NCI-H146 treated with DMSO at 0.1 percent for 48 hours (cell line): ENCODE measurements at regions not wholly inside any gene's neighbourhood (a gene's known extent, or its start where the extent isn't known, plus 50 kb on each side); places are given as distances from the start of the nearest gene placed in this dataset.
"Not testable (repeated sequence)": the region's sequence is repeated elsewhere in the genome, so short reads cannot be mapped to it uniquely, and the experiment has no call there.

ENCODE experiments used
- DNase-seq: peaks from one replicate; lab custom pipeline; 2025; ENCODE audit not compliant: unreplicated experiment; lab: John Stamatoyannopoulos, UW

DNA sequence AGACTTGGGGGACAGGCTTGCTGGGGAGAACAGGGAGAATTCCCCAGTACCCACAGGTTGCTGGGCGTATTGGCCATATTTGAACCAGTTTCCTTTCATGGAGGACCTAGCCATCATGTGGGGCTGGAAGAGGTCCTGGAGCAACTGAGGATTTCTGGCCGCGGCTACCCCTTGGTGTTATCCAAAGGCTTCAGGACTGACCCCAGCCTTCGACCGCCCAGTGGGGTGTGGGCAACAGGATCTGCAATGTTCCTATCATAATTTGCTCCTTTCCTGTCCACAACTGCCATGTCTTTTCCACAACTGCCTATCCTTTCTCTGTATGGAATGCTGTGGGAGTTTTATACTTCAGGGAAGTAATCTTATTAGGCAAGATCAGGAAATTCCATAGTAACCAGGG lies 1053.6 kb upstream of the SLC39A10 start:
- DNase-seq: no peak

DNA sequence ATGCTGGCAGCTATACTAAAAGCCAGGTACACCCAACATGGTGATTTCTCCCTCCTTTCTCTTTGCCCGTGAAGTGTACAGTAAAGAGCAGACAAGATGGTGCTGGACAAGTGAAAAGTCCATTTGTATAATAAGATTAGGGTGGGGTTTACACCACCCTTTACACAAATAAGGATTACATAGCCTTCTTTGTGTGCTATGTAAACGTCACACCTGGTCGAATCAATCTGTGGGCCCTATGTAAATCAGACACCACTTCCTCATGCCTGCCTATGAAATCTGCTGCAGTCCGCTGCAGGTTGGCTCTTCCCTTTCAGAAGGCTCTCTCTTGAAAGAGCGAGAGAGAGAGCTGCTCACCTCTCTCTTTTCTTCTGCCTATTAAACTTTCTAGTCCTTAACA lies 1054.3 kb upstream of the SLC39A10 start:
- no peak for DNase-seq

DNA sequence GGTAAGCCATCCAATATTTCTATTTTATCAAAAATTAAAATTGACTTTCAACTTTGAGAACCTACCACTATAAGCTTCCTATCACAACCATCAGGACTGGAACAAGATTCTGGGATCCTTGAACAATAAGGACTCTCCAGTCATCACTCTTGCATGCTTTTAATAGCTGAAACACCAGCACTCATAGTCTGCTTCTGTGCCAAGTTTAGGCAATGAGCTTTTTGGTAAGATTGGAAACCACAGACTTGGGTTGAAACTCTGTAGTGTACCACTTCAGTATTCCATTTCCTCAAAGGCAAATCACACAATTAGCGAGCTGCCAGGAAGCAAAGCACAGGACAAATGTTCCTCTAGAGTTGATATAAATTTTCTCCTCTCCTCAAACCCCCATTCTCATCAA lies 1065.8 kb upstream of the SLC39A10 start:
- no peak for DNase-seq

DNA sequence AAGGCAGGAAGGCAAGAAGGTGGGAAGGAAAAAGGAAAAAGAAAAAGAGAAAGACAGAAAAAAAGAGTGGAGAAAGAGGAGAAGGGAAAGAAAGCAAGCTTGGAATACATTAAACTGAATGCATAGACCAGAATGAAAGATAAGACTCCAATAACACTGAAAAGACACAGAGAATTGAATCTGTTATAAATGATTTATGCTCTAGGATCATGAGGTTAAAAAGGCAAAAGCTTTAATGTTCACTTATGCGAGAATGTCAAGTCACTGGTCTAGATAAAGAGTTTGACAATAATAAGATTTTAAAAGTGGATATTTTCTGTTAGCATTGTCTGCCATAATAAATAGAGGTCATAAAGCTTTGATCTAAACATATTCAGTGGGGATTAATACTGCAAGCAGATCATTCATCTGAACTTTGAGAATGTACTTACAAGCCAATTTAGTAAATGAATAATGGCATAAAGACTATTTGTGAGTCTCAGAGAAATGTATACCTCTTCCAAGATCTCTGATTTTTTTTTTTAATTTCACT lies 1069.2 kb upstream of the SLC39A10 start:
- DNase-seq: no peak

DNA sequence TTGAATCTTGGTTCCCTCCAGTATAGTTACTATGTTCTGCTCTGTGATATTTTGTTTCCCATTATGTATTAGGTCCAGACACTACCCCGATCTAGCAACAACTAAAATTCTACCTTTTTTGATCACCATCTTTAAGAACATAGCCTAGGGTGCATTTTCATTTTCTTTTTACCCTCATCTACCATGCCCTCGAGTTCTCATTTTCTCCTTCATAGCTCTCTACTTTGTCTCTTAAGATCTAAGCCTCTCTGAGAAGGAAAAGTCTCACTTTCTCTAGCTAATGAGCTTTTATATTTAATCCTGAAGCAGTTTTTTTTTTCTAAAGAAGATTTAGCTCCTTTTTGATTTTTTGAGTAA lies 1089.4 kb upstream of the SLC39A10 start:
- DNase-seq: no peak

DNA sequence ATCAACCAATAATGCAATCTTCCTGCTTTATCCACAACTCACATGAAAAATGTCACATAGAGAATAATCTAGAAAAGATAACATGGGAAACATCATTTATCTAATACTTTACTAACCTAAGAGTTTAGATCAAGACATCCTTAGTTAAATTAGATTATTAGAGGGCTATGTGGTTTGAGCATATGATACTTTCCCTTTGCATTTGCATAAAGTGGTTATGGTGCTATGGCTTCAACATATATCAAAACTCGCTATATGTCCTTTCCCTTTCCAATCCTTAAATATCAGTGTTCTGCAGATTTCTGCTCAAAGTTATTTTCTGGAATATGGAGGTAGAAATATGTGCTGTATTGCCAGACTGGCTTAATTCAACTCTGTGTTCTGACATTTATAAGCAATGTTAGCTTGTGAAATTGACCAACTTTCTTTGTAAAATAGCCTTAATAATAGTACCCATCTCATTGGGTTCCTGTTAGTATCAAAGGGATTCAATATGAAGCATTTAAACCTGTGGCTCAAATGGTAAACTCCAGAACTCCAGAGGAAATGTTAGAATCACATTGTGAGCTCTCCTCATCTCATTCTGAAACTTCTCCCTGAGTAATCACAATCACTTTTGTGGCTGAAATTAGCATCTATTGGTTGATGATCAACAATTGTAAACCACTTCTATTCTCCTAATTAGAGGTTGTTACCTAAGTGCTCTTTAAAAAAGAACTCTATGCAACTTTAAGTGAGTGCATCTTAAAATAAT lies 1089.9 kb upstream of the SLC39A10 start:
- DNase-seq: no peak

DNA sequence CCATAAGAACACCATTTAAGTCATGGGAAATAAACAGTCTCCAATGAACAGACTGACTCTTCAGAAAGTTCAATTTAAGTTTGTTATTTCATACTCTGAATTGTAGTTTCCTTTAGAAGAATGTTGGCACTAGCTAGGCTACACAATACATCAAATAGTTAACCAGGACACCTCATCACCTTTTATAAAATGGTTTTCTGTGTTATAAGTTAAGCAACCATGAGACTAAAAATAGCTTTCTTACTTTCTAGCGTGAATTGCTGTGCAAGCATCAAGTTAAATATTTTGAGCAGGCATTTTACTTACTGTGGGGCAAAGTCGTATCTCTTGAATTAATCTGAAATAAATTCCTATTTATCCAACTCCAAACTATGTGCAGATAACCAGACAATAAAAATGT lies 1092.6 kb upstream of the SLC39A10 start:
- no peak for DNase-seq

DNA sequence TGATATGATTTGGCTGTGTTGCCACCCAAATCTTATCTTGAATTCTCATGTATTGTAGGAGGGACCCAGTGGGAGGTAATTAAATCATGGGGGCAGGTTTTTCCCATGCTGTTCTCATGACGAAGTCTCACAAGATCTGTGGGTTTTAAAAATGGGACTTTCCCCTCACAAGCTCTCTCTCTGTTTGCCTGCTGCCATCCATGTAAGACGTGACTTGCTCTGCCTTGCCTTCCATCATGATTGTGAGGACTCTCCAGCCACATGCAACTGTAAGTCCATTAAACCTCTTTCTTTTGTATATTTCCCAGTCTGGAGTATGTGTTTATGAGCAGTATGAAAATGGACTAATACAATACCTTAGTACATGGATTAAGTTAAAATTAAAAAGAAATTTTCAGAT lies 1094.7 kb upstream of the SLC39A10 start:
- DNase-seq: no peak

DNA sequence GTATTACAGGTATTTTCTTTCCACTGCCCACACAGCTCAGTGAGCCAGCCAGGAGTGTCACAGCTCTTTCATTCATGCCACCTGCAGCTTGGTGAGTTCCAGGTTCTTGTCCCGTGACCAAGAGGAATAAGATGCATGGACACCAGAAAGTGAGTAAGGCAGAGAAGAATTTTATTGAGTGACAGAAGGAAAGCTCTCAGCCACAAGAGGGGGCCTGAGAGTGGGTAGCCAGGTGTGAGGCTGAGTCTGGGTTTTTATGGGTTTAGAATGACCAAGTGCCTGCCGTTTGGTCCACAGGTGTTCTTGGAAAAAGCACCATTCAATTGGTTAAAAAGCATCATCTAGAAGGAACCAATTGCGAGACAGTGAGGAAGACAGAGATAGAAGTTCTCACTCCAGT lies 1097.1 kb upstream of the SLC39A10 start:
- no peak for DNase-seq

DNA sequence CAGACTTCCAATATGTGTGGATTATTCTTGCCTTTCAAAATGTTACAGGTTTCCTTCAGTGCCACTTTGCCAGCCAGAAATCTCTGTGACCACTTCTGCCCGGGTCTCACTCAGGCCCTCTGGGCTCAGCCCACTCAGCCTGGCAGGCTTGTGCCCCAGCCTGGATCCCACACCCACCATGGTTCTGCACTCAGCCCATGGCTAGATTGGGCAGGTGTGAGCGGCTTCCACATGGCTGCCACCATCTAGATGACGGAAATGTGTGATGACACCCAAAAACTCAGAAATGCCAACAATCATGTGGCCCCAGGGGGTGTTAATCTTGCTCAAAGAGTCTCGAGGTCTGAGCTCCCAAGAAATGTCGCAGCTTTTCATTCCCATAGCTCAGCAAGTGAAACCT lies 1097.5 kb upstream of the SLC39A10 start:
- DNase-seq: no peak

DNA sequence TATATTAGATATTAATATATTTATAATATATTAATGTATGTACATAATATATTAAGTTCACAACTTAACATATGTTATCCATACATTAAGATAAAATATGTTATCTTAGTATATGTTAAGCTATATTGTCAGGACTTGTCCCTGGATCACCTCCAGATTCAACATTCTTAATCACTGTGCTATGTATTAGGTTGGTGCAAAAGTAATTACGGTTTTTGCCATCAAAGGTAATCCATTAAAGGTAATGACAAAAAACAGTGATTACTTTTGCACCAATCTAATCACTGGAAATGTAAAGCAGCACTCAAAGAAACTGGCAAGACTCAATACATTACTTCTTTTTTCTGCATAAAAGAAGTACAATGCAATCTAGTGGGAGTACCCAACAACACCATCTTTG lies 1099.0 kb upstream of the SLC39A10 start:
- no peak for DNase-seq

DNA sequence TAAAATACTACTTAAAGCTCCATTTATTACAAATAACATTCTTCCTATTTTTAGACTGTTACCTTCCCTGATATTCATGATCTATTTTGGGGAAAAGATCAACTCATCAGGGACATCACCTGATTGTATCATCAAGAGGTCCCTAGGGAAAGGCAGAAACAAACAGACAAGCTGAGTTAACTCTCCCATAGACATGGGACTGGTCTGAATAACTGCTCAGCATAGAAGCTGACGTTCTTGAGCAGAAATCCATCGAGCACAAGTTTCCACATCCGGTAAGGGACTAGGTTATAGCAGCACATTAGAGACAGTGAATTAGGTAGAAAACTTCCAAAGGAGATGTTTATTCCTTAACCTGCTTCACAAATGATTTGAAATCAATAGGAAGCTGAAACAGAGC lies 1100.4 kb upstream of the SLC39A10 start:
- DNase-seq: no peak

DNA sequence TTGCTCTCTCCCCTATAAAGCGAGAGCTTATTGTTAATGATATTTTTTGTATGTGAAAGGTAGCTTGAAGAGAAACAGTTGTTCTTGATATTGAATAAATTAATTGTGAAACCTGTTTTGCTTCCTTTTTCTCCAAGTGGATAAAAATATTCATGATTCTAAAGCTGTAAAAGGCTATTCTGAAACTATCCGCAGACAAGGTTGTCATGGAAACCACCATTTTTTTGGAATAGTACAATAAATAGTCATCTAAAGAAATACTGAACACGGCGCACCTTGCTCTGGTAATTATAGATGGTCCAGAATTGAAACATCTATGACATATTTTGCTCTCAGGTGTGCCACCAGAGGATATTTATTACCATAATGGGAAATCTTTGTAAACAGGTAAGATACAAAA lies 1103.0 kb upstream of the SLC39A10 start:
- no peak for DNase-seq

DNA sequence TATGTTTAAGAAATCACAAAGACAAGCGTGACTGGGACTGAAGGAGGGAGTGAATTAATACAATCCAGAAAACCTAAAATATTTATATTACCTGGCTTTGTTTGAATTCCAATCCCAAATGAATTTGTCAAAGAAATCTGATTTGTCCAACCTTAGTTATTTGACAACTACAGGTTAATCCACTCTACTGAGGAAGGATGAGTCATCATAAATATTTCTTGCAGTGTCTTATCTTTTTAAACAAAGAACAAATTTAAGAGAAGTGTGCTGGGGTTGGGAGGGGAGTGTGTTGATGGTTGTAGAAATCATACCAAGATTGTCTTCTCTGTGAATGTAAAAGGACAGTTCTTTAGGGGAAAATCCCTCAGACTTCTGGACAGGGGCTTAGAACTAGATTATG lies 1106.3 kb upstream of the SLC39A10 start:
- no peak for DNase-seq

DNA sequence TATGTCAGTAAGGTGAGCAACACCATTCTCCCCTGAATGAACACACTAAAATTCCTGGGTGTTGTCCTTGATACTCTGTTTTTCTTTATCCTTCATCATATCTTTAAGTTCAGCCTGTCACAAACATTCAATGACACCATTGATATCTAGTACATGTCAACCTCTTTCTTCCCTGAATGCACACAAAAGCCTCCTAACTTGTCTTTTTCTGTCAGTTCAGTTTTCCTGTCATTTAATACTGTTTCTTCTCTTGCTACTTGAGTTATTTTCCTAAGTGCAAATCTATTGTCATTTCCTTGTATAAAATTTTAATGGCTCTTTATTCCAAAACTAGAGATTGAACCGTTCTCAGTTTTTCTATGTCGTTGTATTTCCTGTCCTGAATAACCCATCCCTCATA lies 1107.6 kb upstream of the SLC39A10 start:
- no peak for DNase-seq

DNA sequence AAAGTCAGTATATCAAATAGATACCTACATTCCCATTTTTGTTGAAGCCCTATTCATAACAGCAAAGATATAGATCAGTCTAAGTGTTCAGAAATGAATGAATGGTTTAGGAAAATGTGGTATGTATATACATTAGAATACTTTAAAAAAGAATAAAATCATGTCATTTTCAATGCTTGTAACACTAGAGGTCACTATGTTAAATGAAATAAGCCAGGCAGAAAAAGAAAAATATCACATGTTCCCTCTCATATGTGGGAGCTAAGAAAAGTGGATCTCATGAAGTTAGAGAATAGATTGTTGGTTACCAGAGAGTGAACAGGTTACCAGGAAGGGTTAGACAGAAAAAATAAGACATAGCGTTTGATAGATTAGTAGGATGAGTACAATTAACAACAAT lies 1111.0 kb upstream of the SLC39A10 start:
- DNase-seq: no peak

DNA sequence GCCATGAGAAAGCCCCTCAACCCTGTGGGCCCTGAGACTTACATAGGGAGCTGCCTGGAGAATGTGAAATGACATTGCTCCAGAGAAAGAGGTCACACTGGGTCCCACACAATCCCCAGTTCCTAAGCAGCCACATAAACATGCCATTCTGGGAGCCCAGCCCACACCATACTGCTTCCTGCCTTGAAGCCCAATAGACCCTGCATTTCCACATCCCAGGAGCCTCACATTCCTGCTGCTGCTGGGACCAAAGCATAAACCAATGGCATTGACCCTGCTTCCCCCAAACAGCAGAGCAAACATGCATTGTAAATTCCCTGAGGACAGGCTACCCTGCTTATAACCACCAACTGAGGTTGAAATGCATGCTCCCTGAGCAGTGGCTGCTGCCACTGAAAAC lies 1117.6 kb upstream of the SLC39A10 start:
- no peak for DNase-seq

DNA sequence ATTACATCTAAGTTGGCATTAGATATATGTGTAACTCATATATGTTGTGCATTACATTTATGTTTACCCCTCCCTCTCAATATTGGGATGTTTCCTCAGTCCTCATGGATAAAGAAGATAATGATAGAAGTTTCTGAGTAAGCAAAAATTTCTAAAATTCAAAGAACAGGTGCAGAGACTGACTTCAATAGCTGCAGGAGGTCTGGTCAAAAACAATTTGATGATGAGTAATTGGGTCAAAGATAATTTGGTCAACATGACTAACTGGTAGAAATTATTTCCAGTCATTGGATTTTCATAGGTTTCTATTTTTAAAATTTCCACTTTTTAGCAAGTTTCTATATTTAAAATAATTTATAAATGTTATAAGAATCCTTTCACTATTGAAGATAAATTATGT lies 1130.9 kb upstream of the SLC39A10 start:
- no peak for DNase-seq

DNA sequence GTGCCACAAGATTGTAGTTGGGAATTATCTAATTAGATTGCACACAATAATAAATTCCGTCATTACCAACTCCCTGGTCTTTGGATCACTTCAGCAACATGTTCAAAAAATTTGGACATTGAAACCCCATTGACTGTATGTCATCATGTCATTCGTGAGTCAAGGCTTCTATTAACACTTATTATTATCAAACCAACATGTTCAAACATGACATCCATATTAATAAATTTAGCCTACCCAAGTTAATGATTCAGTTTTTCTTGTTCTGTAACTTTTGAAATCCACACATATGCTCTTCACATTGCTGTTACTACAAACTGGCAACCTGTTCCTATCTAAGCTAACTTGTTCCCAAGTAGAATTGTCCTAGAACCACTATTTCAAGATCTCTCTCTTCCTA lies 1142.7 kb upstream of the SLC39A10 start:
- no peak for DNase-seq

DNA sequence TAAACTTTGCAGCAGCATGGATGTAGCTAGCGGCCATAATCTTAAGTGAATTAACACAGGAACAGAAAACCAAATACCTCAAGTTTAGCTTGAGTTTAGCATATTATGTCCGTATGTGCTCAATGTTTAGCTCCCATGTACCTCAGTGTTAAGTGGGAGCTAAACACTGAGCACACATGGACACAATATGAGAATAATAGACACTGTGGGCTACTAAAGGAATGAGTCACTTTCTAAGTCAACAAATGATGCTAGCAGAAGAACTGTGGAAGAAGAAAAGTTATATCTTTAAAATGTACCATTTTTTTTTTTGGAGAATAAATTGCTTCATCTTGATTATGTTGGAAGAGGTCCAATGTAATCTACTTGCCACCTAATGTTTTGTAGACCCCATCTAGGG lies 1146.0 kb upstream of the SLC39A10 start:
- DNase-seq: not testable (repeated sequence)

DNA sequence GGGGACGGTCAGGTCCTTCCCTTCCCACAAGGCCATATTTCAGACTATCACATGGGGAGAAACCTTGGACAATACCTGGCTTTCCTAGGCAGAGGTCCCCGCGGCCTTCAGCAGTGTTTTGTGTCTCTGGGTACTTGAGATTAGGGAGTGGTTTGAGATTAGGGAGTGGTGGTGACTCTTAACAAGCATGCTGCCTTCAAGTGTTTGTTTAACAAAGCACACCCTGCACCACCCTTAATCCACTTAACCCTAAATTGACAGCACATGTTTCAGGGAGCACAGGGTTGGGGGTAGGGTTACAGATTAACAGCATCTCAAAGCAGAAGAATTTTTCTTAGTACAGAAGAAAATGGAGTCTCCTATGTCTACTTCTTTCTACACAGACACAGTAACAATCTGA lies 1152.2 kb upstream of the SLC39A10 start:
- DNase-seq: not testable (repeated sequence)

DNA sequence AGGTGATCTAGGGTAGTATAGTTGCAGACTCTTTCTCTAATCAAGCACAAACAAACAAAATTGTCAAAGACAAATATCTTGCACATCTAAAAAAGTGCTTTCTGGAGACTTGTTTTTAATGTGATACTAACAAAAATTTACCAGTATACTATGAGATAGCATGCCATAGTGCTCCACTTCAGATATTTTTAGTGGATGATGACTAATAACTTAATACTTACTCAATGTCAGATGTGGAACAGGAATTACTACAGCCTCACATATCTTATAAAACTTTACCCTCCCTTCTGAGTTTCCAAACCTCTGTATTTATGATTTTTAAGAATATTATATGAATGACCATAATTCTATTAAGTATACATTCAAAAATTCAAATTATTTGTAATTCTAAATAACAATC lies 1162.0 kb upstream of the SLC39A10 start:
- no peak for DNase-seq

DNA sequence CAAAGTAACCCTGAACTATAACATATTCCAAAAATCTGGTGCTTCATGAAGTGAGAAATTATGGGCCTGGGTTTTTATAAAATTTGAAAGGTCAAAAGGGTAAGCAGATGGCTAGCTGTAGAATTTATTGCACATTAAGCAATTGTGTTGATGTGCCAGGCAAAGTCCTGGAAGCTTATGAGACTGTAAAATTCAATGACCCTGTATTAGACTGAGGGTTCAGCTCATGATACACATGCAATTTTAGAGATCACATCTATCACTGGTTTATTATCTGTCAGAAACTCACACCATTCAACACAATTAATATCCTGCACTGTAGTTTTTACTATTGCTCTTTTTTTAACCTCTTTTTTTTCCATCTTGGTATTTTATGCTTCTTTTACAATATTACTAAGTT lies 1162.6 kb upstream of the SLC39A10 start:
- DNase-seq: no peak
